Endothelial cell of umbilical vein (primary cell): ENCODE measurements at regions not wholly inside any gene's neighbourhood (a gene's known extent, or its start where the extent isn't known, plus 50 kb on each side); places are given as distances from the start of the nearest gene placed in this dataset.

Experiments
- EZH2 ChIP-seq: IDR thresholded peaks from 2 replicates; pipeline ENCODE4 v1.6.1; 2012; ENCODE audit warnings: borderline replicate concordance, low read depth, mild to moderate bottlenecking, moderate library complexity, low read length, inconsistent platforms; ENCODE audit not compliant: severe bottlenecking
- GATA2 ChIP-seq: IDR thresholded peaks from 2 replicates; pipeline ENCODE4 v1.7.0; 2011; ENCODE audit warnings: low read depth, mild to moderate bottlenecking, moderate library complexity, mixed read lengths, low read length; ENCODE audit not compliant: insufficient read length, insufficient read depth
- POLR2A ChIP-seq: IDR thresholded peaks from 2 replicates; pipeline ENCODE4 v1.6.1; 2012; ENCODE audit warnings: low read depth, mild to moderate bottlenecking, control low read depth, low read length
- POLR2AphosphoS5 ChIP-seq: IDR thresholded peaks from 2 replicates; pipeline ENCODE4 v1.6.1; 2012; ENCODE audit warnings: low read depth, mild to moderate bottlenecking, control low read depth, low read length, moderate library complexity; ENCODE audit not compliant: insufficient read depth
- TF ChIP-seq, protein P1 (sequence below): IDR thresholded peaks from 2 replicates; pipeline ENCODE4 v1.6.1; 2011; ENCODE audit not compliant: insufficient read depth, insufficient read length
- TF ChIP-seq, protein P2 (sequence below), 2 donors: IDR thresholded peaks; 1 replicate in 1 of 2; 2 replicates in 1 of 2; pipeline ENCODE4 v1.5.1; 2011; ENCODE audit warnings: low read length in 2 of 2, mild to moderate bottlenecking in 2 of 2, moderate library complexity in 2 of 2, control low read depth in 1 of 2, inconsistent platforms in 1 of 2, low read depth in 1 of 2; ENCODE audit not compliant: insufficient read depth in 1 of 2; ENCODE audit errors: extremely low read depth in 1 of 2

DNA sequence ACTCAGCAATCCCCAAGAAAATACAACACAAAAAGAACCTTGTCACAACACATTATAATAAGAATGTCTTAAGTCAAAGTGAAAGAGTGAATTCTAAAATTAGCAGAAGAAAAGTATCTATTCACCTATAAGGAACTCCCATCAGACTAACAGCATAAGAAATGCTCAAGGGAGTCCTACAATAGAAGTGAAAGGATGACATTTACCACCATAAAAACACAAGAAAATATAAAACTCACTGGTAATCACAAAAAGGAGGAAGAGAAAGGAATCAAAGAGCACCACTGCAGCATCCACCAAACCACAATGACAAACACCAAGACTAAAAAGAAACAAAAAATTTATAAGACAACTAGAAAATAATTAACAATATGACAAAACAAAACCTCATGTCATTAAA lies 257.0 kb upstream of the AGTR2 start:
- TF ChIP-seq, protein P1, sequence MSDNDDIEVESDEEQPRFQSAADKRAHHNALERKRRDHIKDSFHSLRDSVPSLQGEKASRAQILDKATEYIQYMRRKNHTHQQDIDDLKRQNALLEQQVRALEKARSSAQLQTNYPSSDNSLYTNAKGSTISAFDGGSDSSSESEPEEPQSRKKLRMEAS = no peak
- TF ChIP-seq, protein P2, sequence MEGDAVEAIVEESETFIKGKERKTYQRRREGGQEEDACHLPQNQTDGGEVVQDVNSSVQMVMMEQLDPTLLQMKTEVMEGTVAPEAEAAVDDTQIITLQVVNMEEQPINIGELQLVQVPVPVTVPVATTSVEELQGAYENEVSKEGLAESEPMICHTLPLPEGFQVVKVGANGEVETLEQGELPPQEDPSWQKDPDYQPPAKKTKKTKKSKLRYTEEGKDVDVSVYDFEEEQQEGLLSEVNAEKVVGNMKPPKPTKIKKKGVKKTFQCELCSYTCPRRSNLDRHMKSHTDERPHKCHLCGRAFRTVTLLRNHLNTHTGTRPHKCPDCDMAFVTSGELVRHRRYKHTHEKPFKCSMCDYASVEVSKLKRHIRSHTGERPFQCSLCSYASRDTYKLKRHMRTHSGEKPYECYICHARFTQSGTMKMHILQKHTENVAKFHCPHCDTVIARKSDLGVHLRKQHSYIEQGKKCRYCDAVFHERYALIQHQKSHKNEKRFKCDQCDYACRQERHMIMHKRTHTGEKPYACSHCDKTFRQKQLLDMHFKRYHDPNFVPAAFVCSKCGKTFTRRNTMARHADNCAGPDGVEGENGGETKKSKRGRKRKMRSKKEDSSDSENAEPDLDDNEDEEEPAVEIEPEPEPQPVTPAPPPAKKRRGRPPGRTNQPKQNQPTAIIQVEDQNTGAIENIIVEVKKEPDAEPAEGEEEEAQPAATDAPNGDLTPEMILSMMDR (IDR thresholded peaks at IDR 0.05; ENCODE audit: extremely low read depth in 1 of 2, insufficient read depth in 1 of 2, low read depth in 1 of 2, low read length in 2 of 2) = no peak
- TF ChIP-seq POLR2AphosphoS5 (no peak), EZH2 (no peak), POLR2A (no peak), GATA2 (no peak)
